ENCODE measurements at regions not wholly inside any gene's neighbourhood (a gene's known extent, or its start where the extent isn't known, plus 50 kb on each side); places are given as distances from the start of the nearest gene placed in this dataset.
A peak's percentile ranks its signal among the peaks of the same experiment; 100 is the strongest.

DNA sequence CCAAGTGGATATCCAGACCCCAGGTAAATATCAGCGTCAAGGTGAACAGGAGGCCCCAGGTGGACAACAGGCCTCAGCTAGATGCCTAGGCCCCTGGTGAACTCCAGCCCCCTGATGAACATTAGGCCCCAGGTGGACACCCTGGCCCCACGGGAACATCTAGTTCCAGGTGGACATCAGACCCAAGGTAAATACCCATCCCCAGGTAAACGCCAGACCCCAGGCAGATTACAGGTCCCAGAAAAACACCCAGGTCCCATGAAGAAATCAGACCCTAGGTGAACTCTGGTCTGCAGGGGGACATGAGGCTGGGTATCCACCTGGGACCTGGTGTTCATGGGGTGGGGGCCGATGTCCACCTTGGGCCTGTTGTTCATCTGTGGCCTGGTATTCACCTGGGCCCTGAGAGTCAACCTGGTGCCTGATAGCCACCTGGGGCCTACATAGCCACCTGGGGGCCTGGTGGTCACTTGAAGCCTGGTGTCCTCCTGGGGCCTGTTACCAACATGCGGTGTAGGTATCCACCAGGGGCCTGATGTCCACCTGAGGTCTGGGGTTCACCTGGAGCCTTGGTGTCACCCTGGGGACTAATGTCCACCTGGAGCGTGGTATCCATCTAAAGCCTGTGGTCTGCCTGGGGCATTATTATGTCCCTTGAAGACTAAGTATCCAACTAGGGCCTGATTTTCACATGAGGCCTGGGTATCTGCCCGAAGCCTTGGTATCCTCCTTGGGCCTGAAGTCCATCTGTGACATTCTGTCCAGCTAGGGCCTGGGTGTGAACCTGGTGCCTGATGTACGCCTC, 56.8 kb upstream of the SEPTIN5 start (continued):
- TF ChIP-seq ZNF217 (CRISPR knock-in tag; IDR thresholded peaks at IDR 0.05) (no peak), POU5F1 (IDR thresholded peaks at IDR 0.05; ENCODE audit: borderline replicate concordance, low read depth, low read length, partially characterized antibody) (no peak), ZNF696 (CRISPR knock-in tag; conservative IDR thresholded peaks at IDR 0.05) (no peak), FOXA3 (CRISPR knock-in tag; conservative IDR thresholded peaks at IDR 0.05 in 1 of 2, IDR thresholded peaks at IDR 0.05 in 1 of 2) (peak in 1 of 2 experiments; percentile 62; a peak in 2 of 4 replicates), NCOA1 (IDR thresholded peaks at IDR 0.05; ENCODE audit: low read depth) (no peak), NONO (IDR thresholded peaks at IDR 0.05; ENCODE audit: low read depth in 2 of 2, low read length in 1 of 2) (no peak), DPF2 (IDR thresholded peaks at IDR 0.05) (no peak), ZEB2 (IDR thresholded peaks at IDR 0.05) (peak; percentile 46; the same call in 1 of the 2 replicates), XRCC5 (IDR thresholded peaks at IDR 0.05; ENCODE audit: low read depth, low read length) (no peak), PURB (CRISPR knock-in tag; IDR thresholded peaks at IDR 0.05; ENCODE audit: low read depth) (0 out of 2 replicates have a peak, but pooled peaks have one; percentile 23)
- TF ChIP-seq, protein P1, sequence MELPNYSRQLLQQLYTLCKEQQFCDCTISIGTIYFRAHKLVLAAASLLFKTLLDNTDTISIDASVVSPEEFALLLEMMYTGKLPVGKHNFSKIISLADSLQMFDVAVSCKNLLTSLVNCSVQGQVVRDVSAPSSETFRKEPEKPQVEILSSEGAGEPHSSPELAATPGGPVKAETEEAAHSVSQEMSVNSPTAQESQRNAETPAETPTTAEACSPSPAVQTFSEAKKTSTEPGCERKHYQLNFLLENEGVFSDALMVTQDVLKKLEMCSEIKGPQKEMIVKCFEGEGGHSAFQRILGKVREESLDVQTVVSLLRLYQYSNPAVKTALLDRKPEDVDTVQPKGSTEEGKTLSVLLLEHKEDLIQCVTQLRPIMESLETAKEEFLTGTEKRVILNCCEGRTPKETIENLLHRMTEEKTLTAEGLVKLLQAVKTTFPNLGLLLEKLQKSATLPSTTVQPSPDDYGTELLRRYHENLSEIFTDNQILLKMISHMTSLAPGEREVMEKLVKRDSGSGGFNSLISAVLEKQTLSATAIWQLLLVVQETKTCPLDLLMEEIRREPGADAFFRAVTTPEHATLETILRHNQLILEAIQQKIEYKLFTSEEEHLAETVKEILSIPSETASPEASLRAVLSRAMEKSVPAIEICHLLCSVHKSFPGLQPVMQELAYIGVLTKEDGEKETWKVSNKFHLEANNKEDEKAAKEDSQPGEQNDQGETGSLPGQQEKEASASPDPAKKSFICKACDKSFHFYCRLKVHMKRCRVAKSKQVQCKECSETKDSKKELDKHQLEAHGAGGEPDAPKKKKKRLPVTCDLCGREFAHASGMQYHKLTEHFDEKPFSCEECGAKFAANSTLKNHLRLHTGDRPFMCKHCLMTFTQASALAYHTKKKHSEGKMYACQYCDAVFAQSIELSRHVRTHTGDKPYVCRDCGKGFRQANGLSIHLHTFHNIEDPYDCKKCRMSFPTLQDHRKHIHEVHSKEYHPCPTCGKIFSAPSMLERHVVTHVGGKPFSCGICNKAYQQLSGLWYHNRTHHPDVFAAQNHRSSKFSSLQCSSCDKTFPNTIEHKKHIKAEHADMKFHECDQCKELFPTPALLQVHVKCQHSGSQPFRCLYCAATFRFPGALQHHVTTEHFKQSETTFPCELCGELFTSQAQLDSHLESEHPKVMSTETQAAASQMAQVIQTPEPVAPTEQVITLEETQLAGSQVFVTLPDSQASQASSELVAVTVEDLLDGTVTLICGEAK (IDR thresholded peaks at IDR 0.05), result no peak
- TF ChIP-seq, protein P1 (CRISPR knock-in tag; IDR thresholded peaks at IDR 0.05), result 0 out of 2 replicates have a peak, but pooled peaks have one; percentile 14
